GM19397 (cell line): ENCODE measurements at regions not wholly inside any gene's neighbourhood (a gene's known extent, or its start where the extent isn't known, plus 50 kb on each side); places are given as distances from the start of the nearest gene placed in this dataset.

ENCODE experiments used
- ATAC-seq: cut with Tn5 transposase; IDR thresholded peaks from one replicate; pipeline ENCODE4 v1.9.1; 2021; ENCODE audit warnings: mild to moderate bottlenecking, moderate library complexity; ENCODE audit not compliant: unreplicated experiment

DNA sequence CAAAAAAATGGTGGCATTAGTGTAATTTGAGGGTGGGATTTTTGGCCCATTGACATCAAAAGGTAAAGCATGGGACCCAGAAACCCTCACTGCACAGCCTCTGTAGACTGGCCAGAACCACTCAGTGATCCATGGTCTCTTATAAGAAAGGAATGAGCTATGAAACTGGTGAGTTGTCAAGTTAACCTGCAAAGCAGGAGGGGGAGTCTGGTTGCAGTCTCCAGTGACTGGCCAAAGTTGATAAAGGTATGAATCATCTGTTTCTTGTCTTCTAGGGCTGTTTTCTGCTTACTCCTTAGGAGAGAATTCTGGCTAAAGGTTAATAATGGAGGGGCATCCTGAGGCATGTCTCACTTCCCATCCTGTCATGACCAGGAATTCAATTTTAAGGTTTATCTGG lies 325.2 kb downstream of the TLR4 start:
- no peak for ATAC-seq

GRCh38 chr9:118034701-118035100 lies 330.5 kb downstream of the TLR4 start:
- no peak for ATAC-seq

GRCh38 chr9:118038713-118039112 lies 334.5 kb downstream of the TLR4 start:
- no peak for ATAC-seq

- no peak for ATAC-seq
Measured at GRCh38 chr9:118058227-118058626, 354.0 kb downstream of the TLR4 start.

DNA sequence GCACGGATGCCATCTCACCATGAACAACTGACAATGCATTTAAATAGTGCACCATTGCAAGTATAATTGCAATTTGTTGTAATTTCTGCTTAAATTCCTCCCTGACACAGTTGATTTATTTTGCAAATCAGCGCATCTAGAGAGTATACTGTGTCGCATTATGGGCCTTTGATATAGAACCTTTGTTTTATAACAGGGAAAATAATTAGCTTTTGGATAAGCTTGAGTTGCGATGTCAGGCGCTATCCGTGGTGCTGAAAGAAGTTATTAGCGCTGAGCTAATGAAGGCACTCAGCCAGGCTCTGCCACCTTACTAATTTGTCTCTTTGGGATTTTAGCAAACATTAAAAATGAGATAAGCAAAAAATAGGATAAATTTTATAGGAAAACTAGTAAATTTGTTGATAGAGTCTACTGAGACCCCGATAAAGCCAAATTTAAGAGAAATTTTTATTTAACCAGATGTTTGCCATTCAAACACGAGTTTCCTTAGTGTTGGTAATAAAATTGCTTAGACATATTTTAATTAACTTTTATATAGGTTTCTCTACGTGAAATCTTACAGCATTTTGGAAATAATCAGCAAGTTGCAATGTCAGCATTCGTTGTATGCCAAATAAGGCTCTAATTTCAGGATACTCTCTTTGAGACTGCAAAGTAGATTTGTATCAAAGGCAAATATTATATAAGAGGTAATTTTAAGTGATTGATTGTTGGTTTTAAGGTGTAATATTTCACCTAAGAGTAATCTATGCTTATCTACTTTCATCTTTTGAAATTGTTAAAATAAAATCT lies 355.5 kb downstream of the TLR4 start:
- no peak for ATAC-seq

GRCh38 chr9:118083161-118083560 lies 379.0 kb downstream of the TLR4 start:
- no peak for ATAC-seq

- ATAC-seq: no peak
Measured at GRCh38 chr9:118088090-118088489, 383.9 kb downstream of the TLR4 start.

DNA sequence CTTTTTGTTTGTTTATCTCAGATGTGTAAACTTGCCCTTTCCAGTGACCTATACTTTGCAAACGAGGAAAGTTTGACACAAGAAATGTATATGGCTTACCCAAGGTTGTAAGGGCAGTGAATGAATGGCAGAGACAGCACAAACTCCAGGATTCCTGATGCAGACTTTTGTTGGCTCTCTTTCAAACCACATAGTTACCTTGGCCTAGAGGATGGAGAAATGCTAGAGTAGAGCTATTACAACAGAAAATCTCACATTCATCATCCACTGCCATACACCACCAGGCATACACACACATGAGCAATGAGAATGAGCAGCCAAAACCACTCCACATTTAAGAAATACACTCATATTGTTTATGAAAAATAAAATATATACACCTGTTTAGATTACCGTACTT lies 387.0 kb downstream of the TLR4 start:
- ATAC-seq: no peak

- ATAC-seq: no peak
Measured at GRCh38 chr9:118091711-118092500, 387.7 kb downstream of the TLR4 start.

GRCh38 chr9:118094387-118094786 lies 390.2 kb downstream of the TLR4 start:
- ATAC-seq: no peak

GRCh38 chr9:118100529-118101419 lies 396.6 kb downstream of the TLR4 start:
- no peak for ATAC-seq

GRCh38 chr9:118104363-118104762 lies 400.2 kb downstream of the TLR4 start:
- ATAC-seq: no peak

DNA sequence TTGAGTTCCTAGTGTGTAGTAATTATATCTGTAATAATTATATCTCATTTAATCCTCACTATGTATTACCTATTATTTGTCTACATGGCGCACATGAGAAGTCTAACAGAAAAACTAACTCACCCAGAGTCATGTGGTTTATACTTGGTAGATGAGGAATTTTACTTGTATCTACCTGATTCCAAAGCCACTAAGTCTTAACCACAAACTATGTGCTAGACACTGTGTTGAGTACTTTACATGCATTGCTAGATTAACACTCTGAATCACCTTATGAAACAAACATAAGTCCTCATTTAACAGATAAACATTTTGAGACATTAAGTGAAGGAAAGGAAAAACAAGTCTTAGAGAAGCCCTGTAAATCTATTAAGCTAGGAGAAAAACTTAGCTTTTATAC lies 404.8 kb downstream of the TLR4 start:
- no peak for ATAC-seq

GRCh38 chr9:118109542-118109941 lies 405.3 kb downstream of the TLR4 start:
- ATAC-seq: no peak

- ATAC-seq: no peak
Measured at GRCh38 chr9:118121361-118121760, 417.2 kb downstream of the TLR4 start.

DNA sequence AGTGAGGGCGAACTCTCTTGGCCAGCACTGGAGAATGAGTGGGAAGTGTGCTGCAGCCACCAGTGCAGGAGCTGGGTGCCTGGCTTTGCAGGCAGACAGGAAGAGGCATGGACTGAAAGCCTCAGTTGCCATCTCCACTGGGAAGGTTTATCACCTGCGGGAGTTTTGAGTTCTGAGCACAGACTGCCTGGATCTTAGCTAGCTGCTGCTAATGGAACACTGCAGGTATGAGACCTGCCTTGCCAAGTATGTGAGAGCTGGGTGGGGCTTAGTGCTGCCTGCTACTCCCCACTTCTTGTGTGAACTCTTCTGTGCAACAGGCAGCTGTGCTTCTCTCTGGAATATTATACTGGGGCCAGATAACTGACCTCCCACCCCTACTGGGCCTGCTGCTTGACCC lies 424.1 kb downstream of the TLR4 start:
- ATAC-seq: no peak

DNA sequence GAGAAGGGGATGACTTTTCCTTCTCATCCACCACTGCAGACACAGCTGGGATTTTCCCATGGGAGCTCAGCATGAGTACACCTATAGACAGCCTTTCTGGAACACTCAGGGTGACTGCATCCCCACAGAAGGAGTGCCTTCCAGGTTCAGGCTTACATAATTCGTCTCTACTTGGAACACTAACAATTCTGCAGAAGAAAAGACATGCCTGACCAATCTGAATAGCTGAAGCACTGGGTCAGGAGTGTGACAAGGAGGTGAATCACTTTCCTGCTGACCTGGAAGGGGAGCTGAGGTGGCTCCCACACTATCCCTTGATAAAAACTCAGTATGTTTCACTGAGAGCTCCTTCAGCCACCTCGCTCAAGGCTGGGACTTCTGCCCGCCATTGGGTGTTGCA lies 425.3 kb downstream of the TLR4 start:
- ATAC-seq: no peak

DNA sequence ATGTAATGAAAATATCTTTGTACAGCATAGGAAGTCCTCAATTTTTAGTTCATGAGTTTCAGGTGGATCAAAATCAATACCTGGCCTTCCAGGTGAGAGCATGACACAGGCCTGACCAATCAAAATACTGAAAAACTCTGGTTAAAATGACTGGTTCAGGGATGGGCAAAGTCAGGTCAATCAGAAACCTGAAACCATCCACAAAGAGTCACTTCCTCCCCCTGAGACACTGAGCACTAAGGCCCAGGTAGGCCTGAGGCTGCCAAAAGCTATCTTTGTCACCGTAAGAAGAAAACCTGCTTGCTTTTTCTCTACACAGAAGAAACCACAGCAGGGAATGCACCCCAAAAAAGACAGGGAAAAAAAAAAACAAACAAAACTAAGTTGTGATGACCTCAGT lies 444.8 kb downstream of the TLR4 start:
- no peak for ATAC-seq

DNA sequence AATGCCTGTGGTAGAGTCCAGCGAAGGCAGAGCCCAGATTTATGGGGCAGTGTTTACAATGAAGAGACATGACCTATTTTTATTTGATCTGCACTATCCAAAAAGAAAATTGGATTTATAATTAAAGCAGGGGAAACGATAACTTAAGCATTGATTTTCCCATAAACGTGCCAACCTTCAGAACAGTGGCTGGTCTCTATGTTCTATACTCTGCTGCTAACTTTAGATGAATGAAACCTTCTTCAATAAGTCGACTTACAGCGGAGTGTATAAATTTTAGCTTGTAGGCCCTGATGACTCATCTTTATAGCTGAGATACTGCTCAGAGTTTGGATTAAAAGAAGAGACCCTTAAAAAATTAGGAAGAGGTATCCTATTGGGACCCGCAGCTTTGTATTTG lies 452.6 kb downstream of the TLR4 start:
- no peak for ATAC-seq

- ATAC-seq: no peak
Measured at GRCh38 chr9:118162716-118163115, 458.5 kb downstream of the TLR4 start.

GRCh38 chr9:118163751-118164150 lies 459.5 kb downstream of the TLR4 start:
- no peak for ATAC-seq
